Effector CD8-positive, alpha-beta T cell (primary cell): ENCODE measurements at regions not wholly inside any gene's neighbourhood (a gene's known extent, or its start where the extent isn't known, plus 50 kb on each side); places are given as distances from the start of the nearest gene placed in this dataset.
"Not testable (repeated sequence)": the region's sequence is repeated elsewhere in the genome, so short reads cannot be mapped to it uniquely, and the experiment has no call there.

Experiments used
- DNase-seq: peaks from one replicate; lab custom pipeline; 2025; lab: John Stamatoyannopoulos, UW

DNA sequence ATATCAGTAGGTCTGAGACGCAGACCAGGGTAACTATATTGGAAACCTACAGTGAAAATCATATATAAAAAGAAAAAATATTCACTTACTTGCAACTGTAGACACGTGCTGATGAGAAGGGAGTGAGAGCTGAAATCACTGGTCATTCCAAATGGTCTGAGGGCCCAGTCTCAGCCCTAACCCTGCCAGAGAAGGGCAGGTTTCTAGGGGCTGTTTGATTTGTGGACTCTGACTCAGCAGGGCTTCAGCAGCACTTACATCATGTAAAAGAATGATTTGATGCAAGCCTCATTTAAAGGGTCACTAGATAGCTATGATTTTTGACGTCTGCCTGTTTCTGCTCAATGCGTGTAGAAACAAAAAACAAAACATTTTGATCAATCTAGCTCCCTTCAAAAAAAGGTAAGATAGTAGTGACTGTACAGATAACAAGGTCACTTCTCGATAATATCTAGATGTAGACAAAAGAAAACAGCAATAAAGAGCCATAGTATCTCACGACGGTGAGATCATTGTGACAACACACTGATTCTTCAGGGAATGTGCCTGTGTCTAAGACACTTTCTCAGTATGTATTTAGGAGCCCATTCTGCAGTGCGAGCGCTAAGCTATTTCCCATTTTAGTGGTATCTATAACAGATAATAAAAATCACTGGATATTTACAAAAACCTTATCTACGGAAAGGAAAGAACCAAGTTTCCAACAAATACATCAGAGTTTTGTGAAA lies 307.2 kb downstream of the HIVEP2 start:
- DNase-seq = no peak

DNA sequence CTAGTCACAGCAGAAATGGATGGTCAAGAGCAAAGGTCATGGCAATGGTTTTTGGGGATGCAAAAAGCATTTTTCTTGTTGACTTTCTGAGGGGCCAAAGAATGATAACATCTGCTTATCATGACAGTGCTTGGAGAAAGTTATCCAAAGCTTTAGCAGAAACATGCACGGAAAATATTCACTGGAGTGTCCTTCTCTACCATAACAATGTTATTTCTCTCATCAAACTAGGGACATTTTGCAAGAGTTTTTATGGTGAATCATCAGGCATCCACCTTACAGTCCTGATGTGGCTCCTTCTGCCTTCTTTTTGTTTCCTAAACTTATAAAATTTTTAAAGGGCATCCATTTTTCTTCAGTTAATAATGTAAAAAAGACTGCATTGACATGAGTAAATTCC lies 302.3 kb downstream of the HIVEP2 start:
- no peak for DNase-seq

DNA sequence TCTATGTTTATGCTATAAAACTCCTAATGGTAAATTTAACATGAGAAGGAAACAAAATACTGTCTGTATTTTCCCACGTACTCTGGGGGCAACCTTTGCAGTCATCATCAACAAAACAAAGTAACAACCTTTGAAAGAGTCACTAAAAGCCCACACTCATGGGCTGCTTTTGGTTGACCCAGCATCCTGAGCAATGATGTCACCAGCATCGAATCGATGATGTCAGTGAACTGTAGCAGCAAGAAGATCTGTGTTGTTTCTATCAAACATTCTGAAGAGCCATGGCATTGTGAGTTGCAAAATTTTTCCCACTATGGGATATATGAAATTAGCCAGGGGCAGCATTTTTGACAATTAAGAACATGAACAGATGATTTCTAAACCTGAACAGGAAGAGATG lies 300.1 kb downstream of the HIVEP2 start:
- no peak for DNase-seq

DNA sequence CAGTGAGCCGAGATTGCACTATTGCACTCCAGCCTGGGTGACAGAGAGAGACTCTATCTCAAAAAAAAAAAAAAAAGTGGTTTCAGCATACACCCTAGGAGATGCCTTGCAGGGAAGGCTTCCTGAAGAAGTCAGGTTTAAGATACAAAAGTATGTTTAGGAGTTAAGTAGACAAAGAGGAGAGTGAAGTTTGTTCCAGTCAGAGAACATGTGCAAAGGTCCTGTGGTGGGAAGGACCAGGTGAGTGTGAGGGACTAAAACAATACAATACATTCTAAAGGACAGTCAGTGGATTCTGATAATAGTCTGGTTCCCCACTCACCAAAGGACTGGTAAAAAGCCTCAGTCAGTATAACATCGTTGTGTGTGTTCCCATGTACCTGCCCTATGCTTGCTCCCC lies 299.3 kb downstream of the HIVEP2 start:
- DNase-seq = no peak

DNA sequence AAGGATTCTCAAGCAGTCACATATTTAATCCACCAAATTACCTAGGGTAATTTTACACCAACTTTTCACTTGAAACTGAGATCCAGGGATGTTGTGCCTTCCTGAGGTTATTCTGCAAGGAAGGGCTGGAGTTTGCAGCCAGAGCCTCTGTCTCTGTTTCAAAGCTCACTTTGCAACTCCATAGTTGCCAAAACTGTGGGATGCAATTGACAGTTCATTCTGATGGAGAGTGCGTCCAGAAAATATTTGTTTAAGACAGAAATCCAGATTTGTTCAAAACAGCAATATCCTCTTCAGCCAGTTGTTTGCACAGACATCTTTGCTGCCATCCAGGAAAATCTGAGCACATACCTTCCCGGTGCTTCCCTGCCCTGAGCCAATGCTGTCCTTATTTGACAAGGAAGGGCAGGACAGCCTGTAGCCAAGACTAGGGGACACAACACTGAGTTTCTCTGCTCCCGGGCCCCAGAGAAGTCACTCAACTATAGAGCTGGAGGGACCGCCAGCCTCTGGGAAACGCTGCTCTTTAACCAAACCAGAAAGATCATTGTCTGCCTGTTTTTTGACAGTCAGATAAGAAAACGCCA lies 297.4 kb downstream of the HIVEP2 start:
- no peak for DNase-seq

DNA sequence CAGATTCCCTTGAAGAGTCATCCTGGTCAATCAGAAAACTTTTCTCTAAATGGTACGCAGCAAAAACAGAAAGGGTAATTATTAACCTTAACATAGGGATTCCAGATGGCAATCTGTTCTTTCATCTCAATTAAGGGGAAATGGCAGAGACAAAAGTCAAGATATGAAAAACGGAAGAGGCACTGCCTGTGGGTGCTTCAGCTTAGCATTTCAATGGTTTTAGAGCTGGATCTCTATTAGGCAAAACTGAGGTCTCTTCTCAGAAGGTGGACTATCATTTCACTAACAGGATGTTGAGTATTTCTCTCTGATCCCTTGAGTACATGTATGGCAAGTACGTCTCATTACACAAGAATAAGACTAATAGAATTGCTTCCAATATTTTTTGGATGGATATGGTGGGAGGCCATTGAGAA lies 296.9 kb downstream of the HIVEP2 start:
- no peak for DNase-seq

DNA sequence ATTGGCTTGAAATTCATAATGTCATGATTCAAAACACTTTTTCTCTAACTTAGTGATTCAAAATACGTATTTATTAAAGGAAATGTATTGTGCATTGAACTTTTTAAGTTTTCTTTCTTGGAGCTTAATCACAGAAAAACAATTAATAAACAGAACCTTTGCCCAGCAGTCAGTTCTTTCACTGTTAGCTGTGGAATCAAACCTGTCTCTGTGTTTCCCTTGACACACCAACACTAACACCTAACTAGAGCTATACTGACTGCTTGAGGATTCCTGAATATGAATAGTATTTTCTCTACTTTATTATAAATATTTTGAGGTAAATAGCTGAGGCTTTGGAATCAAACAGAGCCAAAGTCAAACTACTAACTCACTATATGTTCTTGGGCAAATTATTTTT lies 296.4 kb downstream of the HIVEP2 start:
- DNase-seq = no peak

DNA sequence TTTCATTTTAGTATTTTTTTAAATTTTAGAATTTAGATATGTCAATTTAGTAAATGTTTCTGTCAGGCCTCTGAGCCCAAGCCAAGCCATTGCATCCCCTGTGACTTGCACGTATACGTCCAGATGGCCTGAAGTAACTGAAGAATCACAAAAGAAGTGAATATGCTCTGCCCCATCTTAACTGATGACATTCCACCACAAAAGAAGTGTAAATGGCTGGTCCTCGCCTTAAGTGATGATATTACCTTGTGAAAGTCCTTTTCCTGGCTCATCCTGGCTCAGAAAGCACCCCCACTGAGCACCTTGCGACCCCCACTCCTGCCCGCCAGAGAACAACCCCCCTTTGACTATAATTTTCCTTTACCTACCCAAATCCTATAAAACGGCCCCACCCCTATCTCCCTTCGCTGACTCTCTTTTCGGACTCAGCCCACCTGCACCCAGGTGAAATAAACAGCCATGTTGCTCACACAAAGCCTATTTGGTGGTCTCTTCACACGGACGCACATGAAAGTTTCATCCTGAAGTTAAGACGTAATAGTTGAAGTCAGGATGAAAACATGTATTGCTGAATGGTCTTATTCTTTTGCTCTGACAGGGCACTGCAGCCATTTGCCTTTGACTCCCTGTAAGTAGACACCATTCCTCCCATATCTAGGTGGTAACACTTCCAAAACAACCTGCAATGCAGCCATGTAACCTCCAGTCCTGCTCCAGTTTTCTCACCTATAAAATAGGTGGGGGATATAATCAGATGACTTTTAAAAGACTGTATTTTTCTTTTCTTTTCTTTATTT lies 295.3 kb downstream of the HIVEP2 start:
- not testable (repeated sequence) for DNase-seq

DNA sequence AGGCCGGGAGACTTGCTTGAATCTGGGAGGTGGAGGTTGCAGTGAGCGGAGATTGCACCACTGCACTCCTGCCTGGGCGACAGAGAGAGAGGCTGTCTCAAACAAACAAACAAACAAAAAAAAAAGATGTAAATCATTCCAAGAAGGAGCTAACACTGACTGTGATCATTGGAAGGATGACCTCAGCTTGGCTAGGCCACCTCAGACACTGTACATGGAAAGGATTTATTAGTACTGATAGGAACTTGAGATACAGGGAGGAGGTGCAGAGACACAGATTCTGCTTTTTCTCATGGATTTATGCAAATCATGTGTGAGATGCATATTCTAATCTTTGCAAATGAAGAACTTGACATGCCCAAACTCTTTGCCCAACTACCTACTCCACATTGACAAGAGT lies 293.6 kb downstream of the HIVEP2 start:
- no peak for DNase-seq

DNA sequence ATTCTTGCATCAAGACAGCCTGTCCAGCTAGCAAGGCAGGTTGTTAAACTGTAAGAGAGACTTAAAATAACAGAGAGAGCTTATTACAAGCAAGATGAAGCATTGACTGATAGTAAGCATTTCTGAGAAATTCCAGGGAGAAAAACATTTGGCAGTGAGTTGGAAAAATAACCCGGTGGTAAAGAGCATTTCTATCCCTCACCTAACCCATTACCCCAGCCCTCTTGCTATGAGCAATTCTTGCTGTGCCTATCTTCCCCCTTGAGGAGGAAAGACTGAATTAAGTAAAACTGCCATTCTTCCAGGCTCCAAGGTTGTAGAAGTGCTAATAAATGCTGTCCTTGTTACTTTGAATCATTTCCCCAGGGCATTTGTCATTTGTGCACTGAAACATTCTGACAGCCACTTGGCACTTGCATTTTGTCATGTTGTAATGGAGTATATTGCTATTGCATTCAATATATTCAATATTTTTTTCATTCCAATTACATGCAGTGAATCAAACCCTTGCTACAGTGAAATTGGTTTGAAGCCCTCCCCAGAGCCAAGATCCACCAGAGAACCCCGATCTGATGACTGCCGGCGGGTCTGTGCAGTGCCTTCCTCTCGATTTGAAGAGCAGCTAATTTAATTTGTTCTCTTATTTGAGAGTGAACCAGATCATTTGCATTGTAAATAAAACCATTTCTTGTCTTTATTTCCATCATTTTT lies 291.1 kb downstream of the HIVEP2 start:
- no peak for DNase-seq

DNA sequence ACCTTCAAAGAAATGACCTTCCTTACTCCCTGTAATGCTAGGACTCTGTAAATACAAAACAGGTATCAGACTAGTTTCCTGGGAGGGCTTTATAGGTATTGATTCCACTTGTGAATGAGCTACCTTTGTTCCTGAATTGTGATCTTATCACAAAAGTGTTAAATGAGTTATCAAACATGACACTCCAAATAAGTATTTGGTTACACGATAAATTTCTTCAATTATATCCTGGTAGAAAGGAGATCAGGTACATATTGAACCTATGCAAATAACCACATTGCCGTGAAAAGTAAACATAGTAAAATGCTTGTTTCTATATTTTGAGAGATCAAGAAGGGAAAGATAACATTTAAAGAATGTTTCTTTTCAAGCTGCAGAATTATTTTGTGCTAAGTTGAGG lies 285.3 kb downstream of the HIVEP2 start:
- DNase-seq = no peak

DNA sequence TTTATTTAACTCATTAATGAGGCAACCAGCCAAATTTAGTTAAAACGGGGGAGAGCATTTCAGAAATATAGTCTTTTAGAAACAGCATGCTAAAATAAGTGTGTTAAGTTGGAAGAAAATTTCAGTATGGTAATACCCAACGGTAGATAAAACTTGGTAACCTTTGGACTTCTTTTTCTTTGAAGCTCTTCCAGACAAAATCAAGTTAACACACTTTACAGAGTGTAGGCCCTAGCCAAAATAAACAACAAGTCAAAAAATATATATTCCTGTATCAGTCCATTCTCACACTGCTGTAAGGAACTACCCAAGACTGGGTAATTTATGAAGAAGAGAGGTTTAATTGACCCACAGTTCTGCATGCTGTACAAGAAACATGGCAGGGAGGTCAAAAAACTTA lies 279.6 kb downstream of the HIVEP2 start:
- DNase-seq = no peak

DNA sequence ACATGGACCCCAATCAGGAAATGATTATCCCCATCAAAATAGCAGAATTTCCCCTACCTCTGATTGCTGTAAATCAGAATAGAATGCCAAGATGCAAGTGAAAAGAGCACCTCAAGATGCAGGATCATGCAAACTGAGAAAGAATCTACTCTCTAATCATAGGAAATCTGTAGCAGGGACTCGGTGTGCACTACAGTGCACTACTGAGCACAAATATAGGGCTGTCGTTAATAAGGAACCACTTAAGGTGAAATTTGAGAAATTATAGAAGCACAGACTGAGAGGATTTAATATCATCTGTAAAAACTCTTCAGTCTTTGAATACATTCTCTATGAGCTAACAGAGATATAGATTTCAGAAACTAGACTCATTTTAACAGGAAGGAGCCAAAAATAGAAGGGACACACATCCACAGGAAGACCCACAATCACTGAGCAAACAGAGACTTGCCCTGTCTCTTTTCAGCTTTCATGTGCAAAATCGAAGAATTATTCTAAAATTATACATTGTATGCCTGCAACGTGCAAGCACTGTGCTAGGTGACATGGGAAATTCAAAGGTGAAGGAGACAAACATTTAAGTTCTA lies 278.3 kb downstream of the HIVEP2 start:
- no peak for DNase-seq

DNA sequence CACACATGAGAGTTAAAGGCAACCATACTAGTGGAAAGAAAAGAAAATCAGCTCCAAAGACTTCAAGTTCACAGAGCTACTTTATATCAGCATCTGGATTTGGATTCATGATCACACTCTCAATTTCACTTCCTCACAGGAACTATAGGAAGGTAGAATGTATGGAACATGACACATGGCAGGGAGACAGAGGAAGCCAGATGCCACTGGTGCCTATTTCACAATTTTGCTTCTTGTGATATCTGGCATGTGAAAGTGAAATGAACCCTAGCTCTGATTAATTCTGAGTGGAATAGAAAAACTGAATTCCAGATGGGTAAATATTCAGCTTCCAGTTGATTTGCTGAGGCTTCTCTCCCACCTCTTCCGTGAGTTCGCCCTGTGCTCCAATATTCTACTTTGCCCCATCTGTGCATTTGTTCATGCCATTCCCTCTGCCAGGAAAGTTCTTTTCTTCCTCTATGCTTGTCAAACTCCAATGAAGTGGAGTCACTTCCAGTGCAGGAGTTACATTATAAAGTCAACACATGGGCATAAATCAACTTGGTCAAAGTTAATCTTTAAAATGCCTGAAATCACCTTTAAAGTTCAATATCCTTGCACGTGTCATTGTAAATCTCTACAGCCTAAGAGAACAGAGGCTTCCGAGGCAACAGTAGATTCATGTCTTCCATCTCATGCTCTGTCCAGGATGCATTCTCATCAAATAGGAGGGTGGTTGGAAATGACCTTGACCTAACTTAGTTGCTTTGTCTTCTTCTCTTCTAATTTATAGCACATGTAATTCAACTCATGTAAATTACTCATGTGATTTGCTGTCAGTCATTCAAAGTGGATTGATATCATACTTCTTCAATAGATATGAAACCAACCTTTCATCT lies 275.3 kb downstream of the HIVEP2 start:
- no peak for DNase-seq

DNA sequence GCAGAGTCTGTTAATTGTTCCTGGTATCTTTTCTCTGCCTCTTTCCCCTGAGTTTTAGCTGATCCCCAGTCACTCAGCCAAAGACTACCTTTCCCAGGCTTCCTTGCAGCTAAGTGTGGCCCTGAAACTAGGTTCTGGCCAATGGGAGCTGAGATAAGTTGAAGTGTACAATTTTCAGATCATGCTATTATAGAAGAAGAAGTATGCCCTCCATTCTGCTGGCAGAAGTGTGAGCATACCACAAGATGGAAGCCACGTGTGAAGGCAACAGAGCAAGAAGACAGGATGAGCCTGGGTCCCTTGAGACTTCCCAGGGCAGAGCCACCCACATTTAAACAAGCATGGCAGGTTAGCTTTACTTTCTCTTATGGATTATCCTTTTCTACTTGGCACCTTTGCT lies 273.2 kb downstream of the HIVEP2 start:
- no peak for DNase-seq

DNA sequence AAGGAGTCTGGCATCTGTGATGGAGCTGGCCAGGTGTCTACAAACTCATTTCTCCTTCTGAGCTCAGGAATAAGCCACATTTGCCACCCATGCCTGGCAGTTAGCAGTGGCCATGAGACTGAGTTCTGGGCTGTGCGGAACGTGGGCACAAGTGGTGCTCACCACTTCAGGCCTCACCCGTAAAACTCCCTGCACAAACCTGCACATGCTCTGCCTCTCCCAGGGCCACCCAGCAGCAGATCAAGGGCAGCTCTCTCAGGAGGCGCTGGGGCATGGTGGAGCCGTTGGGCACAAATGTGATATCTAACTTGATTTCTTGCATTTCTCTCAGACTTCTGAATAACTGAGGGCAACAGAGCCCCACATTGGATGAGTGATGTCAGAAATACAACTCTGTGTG lies 269.5 kb downstream of the HIVEP2 start:
- DNase-seq = no peak

DNA sequence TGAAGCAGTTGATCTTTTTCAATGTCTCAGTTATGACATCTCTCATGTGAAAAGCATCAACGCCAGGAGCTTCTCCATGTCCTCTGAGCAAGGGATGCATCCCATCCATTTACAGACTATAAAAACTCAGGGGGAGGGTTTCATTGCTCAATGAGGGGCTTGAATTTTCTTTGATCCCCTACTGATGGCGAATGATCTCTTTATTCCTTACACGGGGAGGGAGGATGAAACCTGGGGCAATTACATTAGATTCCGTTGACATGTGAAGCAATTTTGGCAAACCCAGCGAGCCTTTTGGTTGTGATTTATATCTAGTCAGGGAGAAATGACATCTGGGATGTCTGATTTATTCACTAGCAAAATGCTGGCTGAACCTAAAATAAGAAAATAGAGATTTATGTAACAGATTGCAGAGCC lies 268.9 kb downstream of the HIVEP2 start:
- no peak for DNase-seq

DNA sequence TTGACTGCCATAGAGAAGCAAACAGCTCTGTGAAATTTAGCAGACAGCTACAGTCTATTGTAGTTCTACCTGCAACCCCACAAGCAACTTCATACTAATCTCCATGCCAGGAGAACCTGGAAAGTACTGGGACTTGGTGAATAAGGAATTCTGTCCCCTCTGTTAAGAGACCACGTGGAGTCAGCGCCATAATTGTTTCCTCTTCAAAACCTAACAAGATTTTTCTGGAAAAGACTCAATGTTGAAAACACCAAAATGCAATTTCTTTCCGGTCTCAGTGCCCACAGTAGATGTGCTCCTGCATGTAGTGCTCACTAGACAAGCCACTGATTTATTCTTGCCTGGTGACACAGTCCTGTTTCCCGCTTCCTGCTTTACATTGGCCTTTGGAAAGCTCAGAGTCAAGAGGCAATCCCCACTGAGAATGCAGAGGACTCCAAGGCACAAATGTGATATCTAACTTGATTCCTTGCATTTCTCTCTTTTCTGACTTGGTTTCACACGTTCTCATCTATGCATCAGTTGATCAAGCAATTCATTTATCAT lies 268.3 kb downstream of the HIVEP2 start:
- no peak for DNase-seq

DNA sequence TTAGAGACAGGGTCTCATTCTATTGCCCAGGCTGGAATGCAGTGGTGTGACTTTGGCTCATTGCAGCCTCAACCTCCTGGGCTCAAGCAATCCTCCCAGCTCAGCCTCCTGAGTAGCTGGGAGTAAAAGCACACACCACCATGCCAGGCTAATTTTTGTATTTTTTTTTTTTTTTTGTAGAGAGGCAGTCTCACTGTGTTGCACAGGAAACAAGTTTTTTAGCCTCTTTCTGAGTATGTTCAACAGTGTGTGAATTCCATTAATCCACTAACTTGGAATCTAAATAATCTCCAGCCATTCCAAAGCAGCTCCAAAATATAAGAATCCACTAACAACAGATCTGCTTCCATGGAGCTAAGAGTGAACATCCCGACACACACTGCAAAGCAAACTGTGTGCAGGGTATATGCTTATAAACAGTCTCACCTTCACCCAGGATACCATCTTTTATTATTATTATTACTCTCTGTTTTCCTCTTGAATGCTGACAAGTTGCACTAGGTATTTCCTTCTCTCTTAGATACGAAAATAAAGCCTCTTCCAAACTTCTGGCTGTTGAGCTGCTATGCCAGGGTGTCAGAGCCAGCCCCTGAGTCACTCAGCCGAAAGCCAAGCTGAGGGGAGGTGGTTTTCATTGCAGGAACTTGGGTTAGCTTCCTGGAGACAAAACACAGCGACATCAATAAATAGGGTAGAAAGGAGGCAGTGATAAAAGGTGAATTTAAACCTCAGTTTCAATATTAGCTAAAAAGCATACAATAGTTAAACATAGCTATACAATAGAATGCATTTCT lies 264.9 kb downstream of the HIVEP2 start:
- DNase-seq = no peak

DNA sequence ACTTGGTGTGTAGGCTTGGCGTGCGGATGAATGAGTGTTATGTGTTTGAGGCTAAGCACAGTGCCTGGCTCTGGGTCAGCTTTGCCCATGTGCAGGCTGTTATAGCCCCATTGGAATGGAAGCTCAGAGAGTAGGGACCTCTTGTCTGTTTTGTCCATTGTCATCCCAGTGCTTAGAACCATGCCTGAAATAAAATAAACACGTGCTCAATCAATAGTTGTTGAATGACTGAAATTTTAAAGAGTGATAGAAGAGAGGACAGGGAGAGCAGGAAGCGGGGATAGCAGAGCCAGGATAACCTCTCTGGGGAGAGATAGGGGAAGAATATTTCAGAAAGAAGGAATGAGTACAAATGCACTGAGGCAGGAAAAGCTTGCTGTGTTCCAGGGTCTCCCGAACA lies 263.9 kb downstream of the HIVEP2 start:
- no peak for DNase-seq
